ENCODE measurements at regions not wholly inside any gene's neighbourhood (a gene's known extent, or its start where the extent isn't known, plus 50 kb on each side); places are given as distances from the start of the nearest gene placed in this dataset.

GRCh38 chr3:79847928-79848327 lies 80.1 kb upstream of the ROBO1 start:
- Histone ChIP-seq H3K27me3 (no peaks in the 10 kb centered on the region), H3K36me3 (no peaks in the 10 kb centered on the region), H3K4me3 (no peak overlapping the region), H3K4me1 (no peaks in the 10 kb centered on the region), H3K9me3 (no peaks in the 10 kb centered on the region), H3K27ac (no peak overlapping the region)
- TF ChIP-seq CTCF (IDR thresholded peaks at IDR 0.05) = no peak
- DNase-seq = no peak
- intact Hi-C loops (cut with DNase I) = no loop called here
- ATAC-seq = no peak

- H3K4me1 ChIP-seq = no peaks in the 10 kb centered on the region
- no peak for TF ChIP-seq CTCF (IDR thresholded peaks at IDR 0.05)
- H3K4me3 ChIP-seq = no peak overlapping the region
- no peak overlapping the region for H3K27ac ChIP-seq
- H3K27me3 ChIP-seq = no peaks in the 10 kb centered on the region
- H3K36me3 ChIP-seq = no peaks in the 10 kb centered on the region
- H3K9me3 ChIP-seq = no peaks in the 10 kb centered on the region
- no peak for ATAC-seq
- intact Hi-C loops (cut with DNase I) = no loop called here
- no peak for DNase-seq
Observed at GRCh38 chr3:79846148-79846933, 78.5 kb upstream of the ROBO1 start.

DNA sequence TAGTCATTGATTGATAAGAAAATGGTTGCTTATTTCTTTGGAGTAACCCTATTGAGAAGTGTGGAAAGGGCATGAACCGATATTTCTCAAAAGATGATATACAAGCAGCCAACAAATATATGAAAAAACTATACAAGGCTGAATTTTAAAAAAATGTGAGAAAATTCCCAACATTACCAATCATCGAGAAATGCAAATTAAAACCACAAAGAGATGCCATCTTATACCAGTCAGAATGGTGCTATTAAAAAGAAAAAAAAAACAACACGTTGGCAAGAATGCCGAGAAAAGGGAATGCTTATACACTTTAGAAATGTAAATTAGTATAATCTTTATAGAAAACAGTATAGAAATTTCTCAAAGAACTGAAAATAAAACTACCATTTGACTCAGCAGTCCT lies 77.7 kb upstream of the ROBO1 start:
- Histone ChIP-seq H3K27ac (no peak overlapping the region), H3K9me3 (no peaks in the 10 kb centered on the region), H3K4me3 (no peak overlapping the region), H3K4me1 (no peaks in the 10 kb centered on the region), H3K27me3 (no peaks in the 10 kb centered on the region), H3K36me3 (no peaks in the 10 kb centered on the region)
- ATAC-seq (no peak), DNase-seq (no peak)
- no peak for TF ChIP-seq CTCF (IDR thresholded peaks at IDR 0.05)
- intact Hi-C loops (cut with DNase I) = no loop called here

GRCh38 chr3:79844176-79844575 lies 76.4 kb upstream of the ROBO1 start:
- Histone ChIP-seq H3K27me3 (no peaks in the 10 kb centered on the region), H3K9me3 (no peaks in the 10 kb centered on the region), H3K27ac (no peak overlapping the region), H3K4me3 (no peak overlapping the region), H3K36me3 (no peaks in the 10 kb centered on the region), H3K4me1 (no peaks in the 10 kb centered on the region)
- ATAC-seq = no peak
- no peak for DNase-seq
- intact Hi-C loops (cut with DNase I) = no loop called here
- no peak for TF ChIP-seq CTCF (IDR thresholded peaks at IDR 0.05)

DNA sequence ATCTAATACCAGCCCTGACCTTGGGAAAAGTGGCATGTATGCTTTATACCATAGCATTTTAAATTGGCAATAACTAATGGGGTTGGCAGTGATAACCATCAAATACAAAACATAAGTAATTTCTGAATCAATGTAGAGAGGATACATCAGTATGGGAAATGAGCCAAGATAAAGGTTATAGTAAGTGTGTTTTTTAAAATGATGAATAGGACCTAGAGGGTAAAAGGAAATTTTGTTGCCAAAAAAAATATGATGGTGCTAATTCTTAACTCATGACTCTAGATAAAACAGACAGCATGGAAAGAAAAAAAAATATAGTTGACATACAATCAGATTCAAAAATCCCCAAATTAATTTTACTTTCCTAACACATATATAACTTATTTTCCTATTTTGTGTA lies 75.4 kb upstream of the ROBO1 start:
- ATAC-seq = no peak
- no peak for TF ChIP-seq CTCF (IDR thresholded peaks at IDR 0.05)

More for the DNA sequence above, 75.4 kb upstream of the ROBO1 start:
- Histone ChIP-seq H3K4me1 (no peaks in the 10 kb centered on the region), H3K9me3 (no peaks in the 10 kb centered on the region), H3K4me3 (no peak overlapping the region), H3K27ac (no peak overlapping the region), H3K36me3 (no peaks in the 10 kb centered on the region), H3K27me3 (no peaks in the 10 kb centered on the region)
- intact Hi-C loops (cut with DNase I) = no loop called here
- no peak for DNase-seq
